Heart left ventricle (tissue), 16 donors: ENCODE measurements at regions not wholly inside any gene's neighbourhood (a gene's known extent, or its start where the extent isn't known, plus 50 kb on each side); places are given as distances from the start of the nearest gene placed in this dataset.

ENCODE experiments used
- ATAC-seq, 4 donors: fragments of 200-7000 bp; cut with Tn5 transposase; one replicate each; pipeline ENCODE4 v1.9.1; 2020 to 2022; ENCODE audit warnings: moderate library complexity in 4 of 4, mild to moderate bottlenecking in 3 of 4, moderate number of reproducible peaks in 1 of 4
- DNase-seq, 5 donors: peaks; one replicate each; pipeline ENCODE4 v3.0.0-alpha.2; 2020
- H3K27ac ChIP-seq, 12 donors: fragments of 200-600 bp; sonication (generic) in 4 of 12; one replicate each; pipeline versions ENCODE4 v1.5.0 to v1.8.0; 2016 to 2022; ENCODE audit warnings: mild to moderate bottlenecking in 2 of 12
- H3K27me3 ChIP-seq, 9 donors: fragments of 200-600 bp; sonication (generic) in 2 of 9; one replicate each; pipeline versions ENCODE4 v1.5.1 to v1.8.0; 2016 to 2022; ENCODE audit warnings: mild to moderate bottlenecking in 3 of 9
- H3K36me3 ChIP-seq, 9 donors: fragments of 200-600 bp; sonication (generic) in 2 of 9; one replicate each; pipeline versions ENCODE4 v1.5.0 to v1.8.0; 2018 to 2022; ENCODE audit warnings: mild to moderate bottlenecking in 2 of 9
- H3K4me1 ChIP-seq, 12 donors: fragments of 200-600 bp; sonication (generic) in 4 of 12; one replicate each; pipeline versions ENCODE4 v1.5.0 to v1.8.0; 2016 to 2022; ENCODE audit warnings: mild to moderate bottlenecking in 3 of 12
- H3K4me3 ChIP-seq, 12 donors: fragments of 200-600 bp; sonication (generic) in 4 of 12; one replicate each; pipeline versions ENCODE4 v1.5.0 to v1.8.0; 2017 to 2022; ENCODE audit warnings: mild to moderate bottlenecking in 9 of 12, moderate library complexity in 4 of 12
- H3K9me3 ChIP-seq, 12 donors: fragments of 200-600 bp; sonication (generic) in 4 of 12; one replicate each; pipeline versions ENCODE4 v1.5.0 to v1.8.0; 2016 to 2022; ENCODE audit warnings: mild to moderate bottlenecking in 1 of 12
- CTCF ChIP-seq, 12 donors: fragments of 200-600 bp; sonication (generic) in 4 of 12; IDR thresholded peaks; one replicate each; pipeline versions ENCODE4 v1.5.0 to v1.8.0; 2018 to 2022; ENCODE audit warnings: antibody characterized with exemption in 12 of 12, mild to moderate bottlenecking in 5 of 12
- POLR2A ChIP-seq, 2 donors: fragments of 450-650 bp; IDR thresholded peaks; one replicate each; pipeline ENCODE4 v1.6.1; 2017; ENCODE audit warnings: antibody characterized with exemption in 2 of 2, mild to moderate bottlenecking in 2 of 2, moderate library complexity in 2 of 2
- WGBS, 4 donors: extraction: QIAGEN DNeasy Blood & Tissue Kit in 2 of 4; methylation state at CpG; one replicate each; pipeline versions ENCODE4 v1.1.5 to v1.1.7; 2013 to 2018; 5-methylcytosine and 5-hydroxymethylcytosine counted together
- intact Hi-C, 10 donors: fragments of 100-400 bp; cut with DNase I; formaldehyde crosslinking; loops; one replicate each; pipeline versions ENCODE4 v1.11.1 to v1.14.2; 2022
- donor health status: ischemic (EF 13 %, LVEDD 7.1; RV severe dilation, severe dysfunction).
- donor health status: healthy with polysubstance abuse.
- donor health status: DM: no; HTN: yes; CAD: no.
- donor health status: DM: no; HTN: no; CAD: no.
- donor health status: ischemic (EF 25% LVEDD 6.9; RV normal size, moderate dysfunction).
- donor health status: ischemic (EF 25% LVEDD 5.7; RV mildly dilated, moderate dysfunction).
- donor health status: healthy.
- donor health status: DM: yes; HTN: yes; CAD: no.
- donor health status: ischemic (EF 35%, LVEDD 5.7; RV mildly dilated, moderate dysfunction).
- donor health status: nonischemic (EF 11% LVEDD 7.7; RV severe dilation, severe dysfunction).
- donor health status: DM: yes; HTN: yes; CAD: no.
- donor health status: PGD.
- donor health status: ischemic (EF 29% LVEDD 5.4; RV normal size, mild dysfunction).
- donor health status: nonischemic (EF 23%, LVEDD 6.1; RV moderate dilation, normal function).

GRCh38 chr6:167647306-167647705 is 179.4 kb upstream of the AFDN start:
- peak overlapping the region in 1 of 12 donors; percentile 66 for H3K27ac ChIP-seq
- H3K36me3 ChIP-seq = no peaks in the 10 kb centered on the region
- ATAC-seq = no peak
- 36 to 48% (median 41%) methylated on average over 4 of the region's 4 CpGs for WGBS, 4 donors
- peaks cover 0 to 14% (median 5%) of the 10 kb centered on the region in 12 donors for H3K4me1 ChIP-seq
- H3K27me3 ChIP-seq = no peaks in the 10 kb centered on the region
- intact Hi-C loops = no loop called here
- H3K9me3 ChIP-seq = no peaks in the 10 kb centered on the region
- H3K4me3 ChIP-seq = no peak overlapping the region
- DNase-seq = no peak
- TF ChIP-seq CTCF (IDR thresholded peaks at IDR 0.05) = no peak
- no peak for TF ChIP-seq POLR2A (IDR thresholded peaks at IDR 0.05)

DNA sequence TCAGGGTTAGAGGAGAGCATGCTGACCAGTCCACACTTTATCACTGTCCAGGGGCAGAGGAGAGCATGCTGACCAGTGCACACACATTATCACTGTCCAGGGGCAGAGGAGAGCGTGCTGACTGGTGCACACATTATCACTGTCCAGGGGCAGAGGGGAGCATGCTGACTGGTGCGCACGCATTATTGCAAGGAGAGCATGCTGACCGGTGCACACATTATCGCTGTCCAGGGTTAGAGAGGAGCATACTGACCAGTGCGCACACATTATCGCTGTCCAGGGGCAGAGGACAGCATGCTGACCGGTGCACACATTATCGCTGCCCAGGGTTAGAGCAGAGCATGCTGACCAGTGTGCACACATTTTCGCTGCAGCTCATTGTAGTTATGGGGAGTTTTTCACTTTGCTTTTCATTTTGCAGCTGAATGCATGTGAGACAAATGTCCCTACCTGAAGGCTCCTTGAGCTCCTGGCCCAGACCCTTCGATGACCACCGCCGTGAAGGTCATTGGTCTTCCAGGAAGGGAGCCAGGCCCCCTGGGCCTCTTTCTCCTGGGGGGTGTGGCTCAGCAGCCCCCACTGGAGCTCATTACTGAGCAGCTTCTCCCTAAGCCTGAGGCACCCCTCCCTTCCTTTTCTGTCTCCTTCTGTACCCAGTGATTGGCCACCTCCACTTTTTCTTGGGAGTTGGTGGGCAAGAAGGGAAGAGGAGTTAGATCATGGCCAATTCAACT is 178.8 kb upstream of the AFDN start:
- 83 to 94% (median 89%) methylated on average over 13 of the region's 13 CpGs for WGBS, 4 donors
- Histone ChIP-seq H3K4me3 (no peak overlapping the region), H3K27ac (no peak overlapping the region), H3K9me3 (no peaks in the 10 kb centered on the region), H3K4me1 (peaks cover 0 to 14% (median 5%) of the 10 kb centered on the region in 12 donors), H3K27me3 (no peaks in the 10 kb centered on the region), H3K36me3 (no peaks in the 10 kb centered on the region)
- TF ChIP-seq POLR2A (IDR thresholded peaks at IDR 0.05) (no peak), CTCF (IDR thresholded peaks at IDR 0.05) (no peak)
- DNase-seq = no peak
- ATAC-seq = no peak
- intact Hi-C loops = no loop called here

DNA sequence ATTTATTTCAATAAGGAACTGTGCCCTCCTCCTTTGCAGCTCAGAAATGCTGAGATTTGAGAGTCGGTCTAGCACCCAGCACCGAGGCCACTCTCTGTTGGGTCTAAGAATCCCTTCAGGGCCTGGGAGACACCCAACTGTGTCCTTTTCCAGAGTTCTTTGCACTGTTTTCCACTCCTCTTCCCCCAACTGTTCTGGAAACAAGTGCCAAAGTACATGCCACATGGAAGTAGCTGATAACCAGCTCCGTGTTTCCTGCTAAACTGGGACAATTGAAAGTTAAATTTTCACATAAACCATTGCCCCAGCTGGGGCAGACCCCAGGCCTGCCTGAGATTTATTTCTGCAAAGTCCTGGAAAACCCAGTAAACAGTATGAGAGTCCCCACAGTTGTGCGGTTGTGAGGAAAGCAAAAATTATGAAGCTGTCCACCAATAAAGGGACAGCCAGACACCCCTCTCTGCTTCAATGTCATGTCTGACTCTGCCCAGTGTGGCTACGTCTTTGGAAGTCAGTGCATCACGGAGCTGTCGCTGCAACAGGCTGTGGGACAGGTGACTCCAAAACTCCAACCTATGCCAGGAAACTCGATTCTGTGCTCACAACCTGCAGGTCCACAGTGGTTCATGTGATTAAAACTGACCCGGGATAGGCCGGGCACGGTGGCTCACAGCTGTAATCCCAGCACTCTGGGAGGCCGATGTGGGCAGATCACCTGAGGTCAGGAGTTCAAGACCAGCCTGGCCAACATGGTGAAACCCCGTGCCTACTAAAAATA is 178.0 kb upstream of the AFDN start:
- Histone ChIP-seq H3K9me3 (no peaks in the 10 kb centered on the region), H3K4me1 (peaks cover 0 to 14% (median 5%) of the 10 kb centered on the region in 12 donors), H3K27me3 (no peaks in the 10 kb centered on the region), H3K36me3 (no peaks in the 10 kb centered on the region), H3K27ac (no peak overlapping the region), H3K4me3 (no peak overlapping the region)
- ATAC-seq (no peak), DNase-seq (no peak)
- 90 to 95% (median 93%) methylated on average over 13 of the region's 13 CpGs for WGBS, 4 donors
- no peak for TF ChIP-seq POLR2A (IDR thresholded peaks at IDR 0.05)
- TF ChIP-seq CTCF (IDR thresholded peaks at IDR 0.05) = no peak
- intact Hi-C loops = no loop called here

GRCh38 chr6:167649476-167649875 is 177.2 kb upstream of the AFDN start:
- Histone ChIP-seq H3K27me3 (no peaks in the 10 kb centered on the region), H3K36me3 (no peaks in the 10 kb centered on the region), H3K4me3 (no peak overlapping the region), H3K27ac (no peak overlapping the region), H3K4me1 (peaks cover 0 to 14% (median 3%) of the 10 kb centered on the region in 12 donors), H3K9me3 (no peaks in the 10 kb centered on the region)
- intact Hi-C loops = no loop called here
- 92 to 97% (median 95%) methylated on average over 8 of the region's 8 CpGs for WGBS, 4 donors
- DNase-seq = no peak
- TF ChIP-seq CTCF (IDR thresholded peaks at IDR 0.05) = no peak
- no peak for TF ChIP-seq POLR2A (IDR thresholded peaks at IDR 0.05)
- ATAC-seq = no peak
